NCI-H2029 (cell line): ENCODE measurements at regions not wholly inside any gene's neighbourhood (a gene's known extent, or its start where the extent isn't known, plus 50 kb on each side); places are given as distances from the start of the nearest gene placed in this dataset.

Source experiments
- DNase-seq: peaks from one replicate; lab custom pipeline; 2025; lab: John Stamatoyannopoulos, UW

DNA sequence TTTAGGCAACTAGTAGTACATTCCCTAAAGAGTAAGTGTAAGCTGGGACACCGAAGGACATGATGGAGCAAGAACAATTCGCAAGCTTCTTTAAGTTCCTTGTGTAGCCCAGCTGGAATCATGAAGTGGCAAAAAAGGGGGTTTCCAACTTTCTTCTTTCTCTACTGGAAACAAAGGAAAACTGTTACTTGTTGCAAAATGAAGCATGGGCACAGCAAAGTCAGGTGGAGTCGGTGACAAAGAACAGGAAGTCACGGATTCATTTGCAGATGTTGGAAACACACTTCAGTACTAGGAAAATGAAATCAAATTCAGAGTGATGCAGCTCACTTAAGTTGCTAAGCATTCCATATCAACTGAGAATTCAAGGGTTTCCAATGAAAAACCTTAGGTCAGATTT is 706.9 kb upstream of the STXBP6 start:
- DNase-seq: no peak

DNA sequence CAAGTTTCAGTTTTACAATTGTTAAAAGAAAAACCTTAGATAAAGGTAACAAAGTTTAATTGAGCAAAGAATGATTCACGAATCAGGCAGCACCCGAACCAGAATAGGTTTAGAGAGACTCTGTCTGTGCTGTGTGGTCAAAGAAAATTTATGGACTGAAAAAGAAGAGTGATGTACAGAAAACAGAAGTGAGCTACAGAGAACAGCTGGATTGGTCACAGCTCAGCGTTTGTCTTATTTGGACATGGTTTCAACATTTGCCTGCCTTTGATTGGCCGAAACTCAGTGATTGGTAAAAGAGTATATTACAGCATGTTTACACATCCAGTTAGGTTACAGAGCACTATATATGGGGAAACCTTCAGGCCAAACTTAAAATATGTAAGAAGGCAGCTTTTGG is 703.2 kb upstream of the STXBP6 start:
- DNase-seq: no peak

DNA sequence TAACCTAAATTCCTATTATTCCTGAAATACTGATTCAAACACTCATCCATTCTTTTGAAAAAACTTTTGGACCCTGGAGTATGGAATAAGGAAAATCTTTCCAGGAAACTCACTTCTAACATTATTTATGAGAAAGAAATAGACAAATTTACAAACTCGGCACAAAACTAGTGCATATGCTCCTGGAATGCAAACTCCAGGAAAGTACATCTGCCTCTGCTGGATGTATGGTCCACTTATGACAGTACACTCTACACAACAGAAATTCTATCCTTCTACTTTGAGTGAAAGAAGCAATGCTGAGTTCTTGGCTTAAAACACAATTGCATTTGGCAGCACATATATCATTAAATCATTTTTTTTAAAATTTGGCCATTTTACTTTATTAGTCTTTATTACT is 700.5 kb upstream of the STXBP6 start:
- DNase-seq: no peak
